ENCODE measurements at regions not wholly inside any gene's neighbourhood (a gene's known extent, or its start where the extent isn't known, plus 50 kb on each side); places are given as distances from the start of the nearest gene placed in this dataset.
"Not testable (repeated sequence)": the region's sequence is repeated elsewhere in the genome, so short reads cannot be mapped to it uniquely, and the experiment has no call there.

DNA sequence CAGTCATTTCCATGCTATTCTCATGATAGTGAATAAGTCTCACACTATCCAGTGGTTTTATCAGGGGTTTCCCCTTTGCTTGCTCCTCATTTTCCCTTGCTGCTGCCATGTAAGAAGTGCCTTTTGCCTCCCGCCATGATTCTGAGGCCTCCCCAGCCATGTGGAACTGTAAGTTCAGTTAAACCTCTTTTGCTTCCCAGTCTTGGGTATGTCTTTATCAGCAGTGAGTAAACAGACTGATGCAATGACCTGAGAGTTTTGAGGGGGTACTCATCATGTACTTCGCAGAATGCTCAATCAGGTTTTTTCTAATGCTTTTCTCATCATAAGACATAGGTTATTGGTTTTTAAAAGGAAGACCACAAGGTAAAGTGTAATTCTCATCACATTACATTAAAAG, 949.4 kb upstream of the ADAMTS5 start:
- H3K27me3 ChIP-seq (ENCODE audit: control insufficient read depth in 2 of 2, insufficient read depth in 2 of 2, low read length in 2 of 2); in situ Hi-C loops (cut with MboI); intact Hi-C loops (cut with micrococcal nuclease); H3K4me2 ChIP-seq (ENCODE audit: insufficient read depth, low read length); H3K4me3 ChIP-seq; H3K27ac ChIP-seq (ENCODE audit: extremely low read depth, low read depth, low read length); H3K36me3 ChIP-seq (ENCODE audit: control insufficient read depth, insufficient read depth, low read length); FAIRE-seq; H3K9ac ChIP-seq (ENCODE audit: insufficient read depth in 1 of 2, low read depth in 2 of 2, low read length in 2 of 2); H2AFZ ChIP-seq (ENCODE audit: low read depth, low read length); H3K4me1 ChIP-seq (replicated peaks in 1 of 2; ENCODE audit: control insufficient read depth in 2 of 2, insufficient read depth in 2 of 2, low read length in 2 of 2); H3K79me2 ChIP-seq (ENCODE audit: control insufficient read depth, insufficient read depth, low read length); H3K9me3 ChIP-seq (replicated peaks; ENCODE audit: control insufficient read depth, insufficient read depth, low read depth, low read length); ATAC-seq; DNase-seq (ENCODE audit: extremely low read depth in 1 of 4, low spot score in 3 of 4); CTCF ChIA-PET (ENCODE audit: low intra/inter-chr PET ratio); H3K9me1 ChIP-seq (ENCODE audit: control insufficient read depth, insufficient read depth, low read length); BruUV-seq (replicated peaks); H4K20me1 ChIP-seq (replicated peaks; ENCODE audit: control insufficient read depth, insufficient read depth, low read length); POLR2A ChIA-PET: not testable (repeated sequence)
- 2% methylated on average over 2 of the region's 2 CpGs for WGBS (ENCODE audit: insufficient coverage, low coverage, missing lambda C conversion rate)

DNA sequence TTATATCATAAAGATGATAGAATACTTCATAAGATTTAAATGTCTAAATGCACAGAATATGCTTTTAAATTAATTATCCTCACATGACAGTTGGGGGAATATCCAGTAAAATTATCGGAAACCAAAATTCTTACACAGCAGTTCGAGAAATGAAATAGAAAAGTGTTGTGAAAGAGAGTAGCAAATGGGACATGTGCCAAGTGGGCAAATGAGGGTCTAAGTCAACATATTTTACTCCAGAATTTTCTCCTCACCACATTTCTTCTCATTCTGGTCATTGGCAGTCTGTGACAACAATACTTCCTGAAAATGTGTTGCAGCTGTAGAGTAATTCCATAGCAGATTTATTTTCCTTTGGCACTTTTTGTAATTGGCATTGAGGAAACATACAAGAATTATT, 945.2 kb upstream of the ADAMTS5 start:
- H3K79me2 ChIP-seq (ENCODE audit: control insufficient read depth, insufficient read depth, low read length); H2AFZ ChIP-seq (ENCODE audit: low read depth, low read length); H3K4me1 ChIP-seq (replicated peaks in 1 of 2; ENCODE audit: control insufficient read depth in 2 of 2, insufficient read depth in 2 of 2, low read length in 2 of 2); H4K20me1 ChIP-seq (replicated peaks; ENCODE audit: control insufficient read depth, insufficient read depth, low read length); CTCF ChIA-PET (ENCODE audit: low intra/inter-chr PET ratio); BruUV-seq (replicated peaks); ATAC-seq; H3K4me2 ChIP-seq (ENCODE audit: insufficient read depth, low read length); POLR2A ChIA-PET; H3K4me3 ChIP-seq; H3K9me3 ChIP-seq (replicated peaks; ENCODE audit: control insufficient read depth, insufficient read depth, low read depth, low read length); H3K9ac ChIP-seq (ENCODE audit: insufficient read depth in 1 of 2, low read depth in 2 of 2, low read length in 2 of 2); DNase-seq (ENCODE audit: extremely low read depth in 1 of 4, low spot score in 3 of 4); intact Hi-C loops (cut with micrococcal nuclease); H3K27me3 ChIP-seq (ENCODE audit: control insufficient read depth in 2 of 2, insufficient read depth in 2 of 2, low read length in 2 of 2); in situ Hi-C loops (cut with MboI); FAIRE-seq; H3K27ac ChIP-seq (ENCODE audit: extremely low read depth, low read depth, low read length); H3K9me1 ChIP-seq (ENCODE audit: control insufficient read depth, insufficient read depth, low read length); H3K36me3 ChIP-seq (ENCODE audit: control insufficient read depth, insufficient read depth, low read length): not testable (repeated sequence)
- 3% methylated on average over 2 of the region's 2 CpGs for WGBS (ENCODE audit: insufficient coverage, low coverage, missing lambda C conversion rate)

DNA sequence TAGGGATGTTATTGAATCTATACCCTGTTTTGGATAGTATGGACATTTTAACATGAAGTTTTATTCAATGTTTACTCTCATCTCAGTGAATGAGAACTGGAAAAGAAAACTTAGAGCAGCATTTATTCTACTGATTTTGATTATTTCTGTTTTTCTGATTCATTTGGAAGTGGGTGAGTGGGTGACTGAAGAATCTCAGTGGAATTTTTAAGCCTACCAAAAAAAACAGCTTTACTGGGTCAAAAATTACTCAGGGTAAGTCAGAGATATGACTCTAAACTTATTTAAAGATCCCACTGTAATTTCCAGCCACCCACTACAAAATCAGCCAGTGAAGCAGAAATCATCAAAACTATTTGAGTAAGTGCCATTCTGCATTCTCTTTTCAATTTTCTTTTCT, 942.6 kb upstream of the ADAMTS5 start:
- BruUV-seq (replicated peaks); H3K9me1 ChIP-seq (ENCODE audit: control insufficient read depth, insufficient read depth, low read length); H3K4me2 ChIP-seq (ENCODE audit: insufficient read depth, low read length); H3K27ac ChIP-seq (ENCODE audit: extremely low read depth, low read depth, low read length); ATAC-seq; H3K4me1 ChIP-seq (replicated peaks in 1 of 2; ENCODE audit: control insufficient read depth in 2 of 2, insufficient read depth in 2 of 2, low read length in 2 of 2); FAIRE-seq; POLR2A ChIA-PET; H4K20me1 ChIP-seq (replicated peaks; ENCODE audit: control insufficient read depth, insufficient read depth, low read length); H3K79me2 ChIP-seq (ENCODE audit: control insufficient read depth, insufficient read depth, low read length); H3K4me3 ChIP-seq; intact Hi-C loops (cut with micrococcal nuclease); H2AFZ ChIP-seq (ENCODE audit: low read depth, low read length); CTCF ChIA-PET (ENCODE audit: low intra/inter-chr PET ratio); H3K36me3 ChIP-seq (ENCODE audit: control insufficient read depth, insufficient read depth, low read length); H3K9me3 ChIP-seq (replicated peaks; ENCODE audit: control insufficient read depth, insufficient read depth, low read depth, low read length); H3K27me3 ChIP-seq (ENCODE audit: control insufficient read depth in 2 of 2, insufficient read depth in 2 of 2, low read length in 2 of 2); H3K9ac ChIP-seq (ENCODE audit: insufficient read depth in 1 of 2, low read depth in 2 of 2, low read length in 2 of 2); in situ Hi-C loops (cut with MboI); DNase-seq (ENCODE audit: extremely low read depth in 1 of 4, low spot score in 3 of 4): not testable (repeated sequence)

DNA sequence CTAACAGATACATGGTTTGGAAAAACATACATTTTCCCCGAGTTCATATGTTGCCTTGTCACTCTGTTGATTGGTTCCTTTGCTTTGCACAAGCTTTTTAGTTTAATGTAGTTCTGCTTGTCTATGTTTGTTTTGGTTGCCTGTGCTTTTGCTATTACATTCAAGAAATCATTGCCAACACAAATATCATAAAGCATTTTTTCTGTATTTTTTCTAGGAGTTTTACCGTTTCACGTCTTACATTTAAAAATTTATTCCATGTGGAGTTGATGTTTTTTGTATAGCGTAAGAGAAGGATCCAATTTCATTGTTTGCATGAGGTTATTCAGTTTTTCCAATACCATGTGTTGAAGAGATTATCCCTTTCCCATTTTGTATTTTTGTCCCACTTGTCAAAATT, 941.9 kb upstream of the ADAMTS5 start:
- H3K27ac ChIP-seq (ENCODE audit: extremely low read depth, low read depth, low read length); H3K9me1 ChIP-seq (ENCODE audit: control insufficient read depth, insufficient read depth, low read length); POLR2A ChIA-PET; H3K4me1 ChIP-seq (replicated peaks in 1 of 2; ENCODE audit: control insufficient read depth in 2 of 2, insufficient read depth in 2 of 2, low read length in 2 of 2); H4K20me1 ChIP-seq (replicated peaks; ENCODE audit: control insufficient read depth, insufficient read depth, low read length); H3K4me3 ChIP-seq; in situ Hi-C loops (cut with MboI); H2AFZ ChIP-seq (ENCODE audit: low read depth, low read length); FAIRE-seq; H3K9ac ChIP-seq (ENCODE audit: insufficient read depth in 1 of 2, low read depth in 2 of 2, low read length in 2 of 2); ATAC-seq; H3K4me2 ChIP-seq (ENCODE audit: insufficient read depth, low read length); H3K36me3 ChIP-seq (ENCODE audit: control insufficient read depth, insufficient read depth, low read length); DNase-seq (ENCODE audit: extremely low read depth in 1 of 4, low spot score in 3 of 4); H3K27me3 ChIP-seq (ENCODE audit: control insufficient read depth in 2 of 2, insufficient read depth in 2 of 2, low read length in 2 of 2); H3K79me2 ChIP-seq (ENCODE audit: control insufficient read depth, insufficient read depth, low read length); BruUV-seq (replicated peaks); H3K9me3 ChIP-seq (replicated peaks; ENCODE audit: control insufficient read depth, insufficient read depth, low read depth, low read length); intact Hi-C loops (cut with micrococcal nuclease); CTCF ChIA-PET (ENCODE audit: low intra/inter-chr PET ratio): not testable (repeated sequence)
- WGBS (ENCODE audit: insufficient coverage, low coverage, missing lambda C conversion rate) = 0% methylated on average over 4 of the region's 4 CpGs
